ENCODE measurements at regions not wholly inside any gene's neighbourhood (a gene's known extent, or its start where the extent isn't known, plus 50 kb on each side); places are given as distances from the start of the nearest gene placed in this dataset.

DNA sequence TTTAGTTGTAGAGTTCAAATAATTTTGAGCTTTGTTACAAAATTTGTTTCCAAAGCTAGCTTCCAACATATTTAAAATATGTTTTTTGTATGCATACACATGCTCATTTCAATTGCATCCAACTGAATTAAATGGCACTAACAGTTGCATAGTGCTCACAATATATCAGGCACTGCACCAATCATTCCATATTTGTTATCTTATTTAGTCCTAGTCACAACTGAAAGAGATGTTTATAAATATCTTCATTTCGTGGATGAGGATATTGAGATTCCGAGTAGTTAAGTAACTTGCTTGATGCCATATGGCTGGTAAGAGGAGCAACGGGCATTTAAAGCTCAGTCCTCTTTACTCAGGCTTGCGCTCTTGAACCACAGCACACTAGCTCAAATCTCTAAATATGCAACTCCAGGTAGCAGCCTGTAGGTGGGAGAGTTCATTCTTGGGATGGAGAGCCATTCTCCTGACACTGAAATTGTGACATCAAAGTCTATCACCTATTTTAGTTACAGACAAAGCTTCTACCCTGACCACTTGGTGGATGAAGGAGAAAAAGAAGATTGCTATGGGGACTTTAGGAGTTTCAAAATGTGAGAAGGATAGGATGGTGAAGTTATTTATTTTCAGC, 118.0 kb upstream of the CA10 start:
- TF ChIP-seq, protein P1, sequence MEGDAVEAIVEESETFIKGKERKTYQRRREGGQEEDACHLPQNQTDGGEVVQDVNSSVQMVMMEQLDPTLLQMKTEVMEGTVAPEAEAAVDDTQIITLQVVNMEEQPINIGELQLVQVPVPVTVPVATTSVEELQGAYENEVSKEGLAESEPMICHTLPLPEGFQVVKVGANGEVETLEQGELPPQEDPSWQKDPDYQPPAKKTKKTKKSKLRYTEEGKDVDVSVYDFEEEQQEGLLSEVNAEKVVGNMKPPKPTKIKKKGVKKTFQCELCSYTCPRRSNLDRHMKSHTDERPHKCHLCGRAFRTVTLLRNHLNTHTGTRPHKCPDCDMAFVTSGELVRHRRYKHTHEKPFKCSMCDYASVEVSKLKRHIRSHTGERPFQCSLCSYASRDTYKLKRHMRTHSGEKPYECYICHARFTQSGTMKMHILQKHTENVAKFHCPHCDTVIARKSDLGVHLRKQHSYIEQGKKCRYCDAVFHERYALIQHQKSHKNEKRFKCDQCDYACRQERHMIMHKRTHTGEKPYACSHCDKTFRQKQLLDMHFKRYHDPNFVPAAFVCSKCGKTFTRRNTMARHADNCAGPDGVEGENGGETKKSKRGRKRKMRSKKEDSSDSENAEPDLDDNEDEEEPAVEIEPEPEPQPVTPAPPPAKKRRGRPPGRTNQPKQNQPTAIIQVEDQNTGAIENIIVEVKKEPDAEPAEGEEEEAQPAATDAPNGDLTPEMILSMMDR (IDR thresholded peaks at IDR 0.05 in 2 of 3, conservative IDR thresholded peaks at IDR 0.05 in 1 of 3; ENCODE audit: borderline replicate concordance in 1 of 3, insufficient read depth in 1 of 3, low read depth in 2 of 3, low read length in 2 of 3) = no peak
- no peak for TF ChIP-seq POLR2A (IDR thresholded peaks at IDR 0.05; ENCODE audit: borderline replicate concordance, extremely low read depth, insufficient read depth, insufficient read length)
- no peak for TF ChIP-seq EZH2phosphoT487 (IDR thresholded peaks at IDR 0.05; ENCODE audit: borderline replicate concordance)
- no peak for TF ChIP-seq ZNF274 (IDR thresholded peaks at IDR 0.05; ENCODE audit: low read depth, low read length)

Measured in HCT116 (cell line).